Peyer's patch (tissue), 4 donors: ENCODE measurements at regions not wholly inside any gene's neighbourhood (a gene's known extent, or its start where the extent isn't known, plus 50 kb on each side); places are given as distances from the start of the nearest gene placed in this dataset.

Experiments
- POLR2A ChIP-seq, 2 donors: fragments of 450-650 bp; IDR thresholded peaks; one replicate each; pipeline ENCODE4 v1.5.1; 2017; ENCODE audit warnings: antibody characterized with exemption in 2 of 2, mild to moderate bottlenecking in 2 of 2, moderate library complexity in 2 of 2
- TF ChIP-seq, protein P1 (sequence below), 6 experiments: fragments of 450-650 bp in 4 of 6; fragments of 200-600 bp in 2 of 6; sonication (generic) in 1 of 6; IDR thresholded peaks; one replicate each; pipeline ENCODE4 v1.5.1; 2017 to 2019; ENCODE audit warnings: antibody characterized with exemption in 6 of 6, mild to moderate bottlenecking in 3 of 6, moderate library complexity in 1 of 6

DNA sequence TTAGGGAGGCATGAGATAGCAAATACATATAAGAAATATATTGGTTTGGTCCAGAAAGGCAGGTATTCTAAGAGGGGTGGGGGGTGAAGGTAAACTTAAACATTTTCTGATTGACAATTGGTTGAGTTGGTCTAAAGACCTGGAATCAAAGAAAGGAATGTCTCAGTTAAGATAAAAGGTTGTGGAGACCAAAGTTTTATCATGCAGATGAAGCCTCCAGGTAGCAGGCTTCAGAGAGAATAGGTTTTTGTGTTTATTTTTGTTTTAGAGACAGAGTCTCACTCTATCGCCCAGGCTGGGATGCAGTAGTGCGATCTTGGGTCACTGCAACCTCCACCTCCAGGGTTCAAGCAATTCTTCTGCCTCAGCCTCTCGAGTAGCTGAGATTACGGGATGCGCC lies 80.5 kb downstream of the NPAP1 start:
- TF ChIP-seq, protein P1, sequence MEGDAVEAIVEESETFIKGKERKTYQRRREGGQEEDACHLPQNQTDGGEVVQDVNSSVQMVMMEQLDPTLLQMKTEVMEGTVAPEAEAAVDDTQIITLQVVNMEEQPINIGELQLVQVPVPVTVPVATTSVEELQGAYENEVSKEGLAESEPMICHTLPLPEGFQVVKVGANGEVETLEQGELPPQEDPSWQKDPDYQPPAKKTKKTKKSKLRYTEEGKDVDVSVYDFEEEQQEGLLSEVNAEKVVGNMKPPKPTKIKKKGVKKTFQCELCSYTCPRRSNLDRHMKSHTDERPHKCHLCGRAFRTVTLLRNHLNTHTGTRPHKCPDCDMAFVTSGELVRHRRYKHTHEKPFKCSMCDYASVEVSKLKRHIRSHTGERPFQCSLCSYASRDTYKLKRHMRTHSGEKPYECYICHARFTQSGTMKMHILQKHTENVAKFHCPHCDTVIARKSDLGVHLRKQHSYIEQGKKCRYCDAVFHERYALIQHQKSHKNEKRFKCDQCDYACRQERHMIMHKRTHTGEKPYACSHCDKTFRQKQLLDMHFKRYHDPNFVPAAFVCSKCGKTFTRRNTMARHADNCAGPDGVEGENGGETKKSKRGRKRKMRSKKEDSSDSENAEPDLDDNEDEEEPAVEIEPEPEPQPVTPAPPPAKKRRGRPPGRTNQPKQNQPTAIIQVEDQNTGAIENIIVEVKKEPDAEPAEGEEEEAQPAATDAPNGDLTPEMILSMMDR (IDR thresholded peaks at IDR 0.05): no peak
- no peak for TF ChIP-seq POLR2A (IDR thresholded peaks at IDR 0.05)
